Tibial artery (tissue), 4 donors: ENCODE measurements at regions not wholly inside any gene's neighbourhood (a gene's known extent, or its start where the extent isn't known, plus 50 kb on each side); places are given as distances from the start of the nearest gene placed in this dataset.

Source experiments
- DNase-seq, 2 donors: peaks; one replicate each; pipeline ENCODE4 v3.0.0-alpha.2; 2019
- H3K27ac ChIP-seq, 2 donors: fragments of 200-600 bp; sonication (generic) in 1 of 2; 1 replicate in 1 of 2; 2 replicates in 1 of 2; pipeline ENCODE4 v1.5.1; 2018 to 2019; ENCODE audit warnings: mild to moderate bottlenecking in 1 of 2
- H3K27me3 ChIP-seq, 2 donors: fragments of 200-600 bp; sonication (generic) in 1 of 2; one replicate each; pipeline versions ENCODE4 v1.5.1 to v1.6.0; 2016 to 2019
- H3K36me3 ChIP-seq, 3 donors: fragments of 200-600 bp; sonication (generic) in 2 of 3; one replicate each; pipeline ENCODE4 v1.5.1; 2016 to 2019; ENCODE audit warnings: mild to moderate bottlenecking in 2 of 3
- H3K4me1 ChIP-seq, 4 donors: fragments of 200-600 bp; sonication (generic) in 2 of 4; 1 replicate in 3 of 4; 2 replicates in 1 of 4; pipeline ENCODE4 v1.5.1; 2016 to 2019
- H3K4me3 ChIP-seq, 2 donors: fragments of 200-600 bp; sonication (generic) in 1 of 2; 1 replicate in 1 of 2; 2 replicates in 1 of 2; pipeline ENCODE4 v1.5.1; 2018 to 2019; ENCODE audit warnings: mild to moderate bottlenecking in 2 of 2
- H3K9me3 ChIP-seq, 3 donors: fragments of 200-600 bp; sonication (generic) in 1 of 3; one replicate each; pipeline ENCODE4 v1.5.1; 2016 to 2019
- intact Hi-C: fragments of 100-400 bp; cut with DNase I; formaldehyde crosslinking; loops from one replicate; pipeline ENCODE4 v1.15.0; 2023; ENCODE audit warnings: low total_unique reads
- TF ChIP-seq, protein P1 (sequence below), 2 experiments: fragments of 200-600 bp in 1 of 2; fragments of 450-650 bp in 1 of 2; IDR thresholded peaks; one replicate each; pipeline ENCODE4 v1.5.1; 2017 to 2019; ENCODE audit warnings: antibody characterized with exemption in 2 of 2, mild to moderate bottlenecking in 1 of 2, moderate library complexity in 1 of 2

- intact Hi-C loops, result no loop called here
- Histone ChIP-seq H3K9me3 (no peaks in the 10 kb centered on the region), H3K4me3 (no peak overlapping the region), H3K27ac (no peak overlapping the region), H3K27me3 (peaks cover 0 to 18% of the 10 kb centered on the region in 2 donors), H3K4me1 (no peaks in the 10 kb centered on the region), H3K36me3 (no peaks in the 10 kb centered on the region)
- no peak for DNase-seq
- TF ChIP-seq, protein P1, sequence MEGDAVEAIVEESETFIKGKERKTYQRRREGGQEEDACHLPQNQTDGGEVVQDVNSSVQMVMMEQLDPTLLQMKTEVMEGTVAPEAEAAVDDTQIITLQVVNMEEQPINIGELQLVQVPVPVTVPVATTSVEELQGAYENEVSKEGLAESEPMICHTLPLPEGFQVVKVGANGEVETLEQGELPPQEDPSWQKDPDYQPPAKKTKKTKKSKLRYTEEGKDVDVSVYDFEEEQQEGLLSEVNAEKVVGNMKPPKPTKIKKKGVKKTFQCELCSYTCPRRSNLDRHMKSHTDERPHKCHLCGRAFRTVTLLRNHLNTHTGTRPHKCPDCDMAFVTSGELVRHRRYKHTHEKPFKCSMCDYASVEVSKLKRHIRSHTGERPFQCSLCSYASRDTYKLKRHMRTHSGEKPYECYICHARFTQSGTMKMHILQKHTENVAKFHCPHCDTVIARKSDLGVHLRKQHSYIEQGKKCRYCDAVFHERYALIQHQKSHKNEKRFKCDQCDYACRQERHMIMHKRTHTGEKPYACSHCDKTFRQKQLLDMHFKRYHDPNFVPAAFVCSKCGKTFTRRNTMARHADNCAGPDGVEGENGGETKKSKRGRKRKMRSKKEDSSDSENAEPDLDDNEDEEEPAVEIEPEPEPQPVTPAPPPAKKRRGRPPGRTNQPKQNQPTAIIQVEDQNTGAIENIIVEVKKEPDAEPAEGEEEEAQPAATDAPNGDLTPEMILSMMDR (IDR thresholded peaks at IDR 0.05), result no peak
Measured at GRCh38 chr1:5776035-5776550, 216.1 kb downstream of the NPHP4 start.

- intact Hi-C loops, result no loop called here
- Histone ChIP-seq H3K36me3 (no peaks in the 10 kb centered on the region), H3K4me1 (no peaks in the 10 kb centered on the region), H3K9me3 (no peaks in the 10 kb centered on the region), H3K4me3 (no peak overlapping the region), H3K27me3 (peaks cover 0 to 29% of the 10 kb centered on the region in 2 donors), H3K27ac (no peak overlapping the region)
- TF ChIP-seq, protein P1 (IDR thresholded peaks at IDR 0.05), result no peak
- DNase-seq, result no peak
Measured at GRCh38 chr1:5774019-5774418, 218.2 kb downstream of the NPHP4 start.

DNA sequence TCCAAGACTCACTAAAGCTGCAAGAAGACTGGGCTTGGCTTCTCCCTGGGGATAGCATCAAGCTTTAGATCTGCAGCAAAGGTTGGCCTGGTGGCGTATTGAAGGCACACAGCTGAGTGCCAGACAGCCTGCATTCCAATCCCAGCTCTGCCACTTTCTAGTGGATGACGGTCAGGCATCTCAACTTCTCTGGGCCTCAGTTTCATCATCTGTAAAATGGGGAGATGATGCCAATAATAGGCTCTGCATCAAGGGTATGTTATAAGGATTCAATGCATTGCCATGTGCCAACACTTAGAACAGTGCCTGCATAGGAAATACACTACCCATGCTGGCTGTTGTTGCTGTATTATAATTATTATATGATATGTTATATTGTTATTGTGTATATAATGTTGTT is 220.4 kb downstream of the NPHP4 start:
- Histone ChIP-seq H3K27ac (no peak overlapping the region), H3K9me3 (no peaks in the 10 kb centered on the region), H3K4me1 (no peaks in the 10 kb centered on the region), H3K27me3 (peaks cover 0 to 49% of the 10 kb centered on the region in 2 donors), H3K36me3 (no peaks in the 10 kb centered on the region), H3K4me3 (no peak overlapping the region)
- TF ChIP-seq, protein P1 (IDR thresholded peaks at IDR 0.05), result no peak
- intact Hi-C loops, result no loop called here
- no peak for DNase-seq

DNA sequence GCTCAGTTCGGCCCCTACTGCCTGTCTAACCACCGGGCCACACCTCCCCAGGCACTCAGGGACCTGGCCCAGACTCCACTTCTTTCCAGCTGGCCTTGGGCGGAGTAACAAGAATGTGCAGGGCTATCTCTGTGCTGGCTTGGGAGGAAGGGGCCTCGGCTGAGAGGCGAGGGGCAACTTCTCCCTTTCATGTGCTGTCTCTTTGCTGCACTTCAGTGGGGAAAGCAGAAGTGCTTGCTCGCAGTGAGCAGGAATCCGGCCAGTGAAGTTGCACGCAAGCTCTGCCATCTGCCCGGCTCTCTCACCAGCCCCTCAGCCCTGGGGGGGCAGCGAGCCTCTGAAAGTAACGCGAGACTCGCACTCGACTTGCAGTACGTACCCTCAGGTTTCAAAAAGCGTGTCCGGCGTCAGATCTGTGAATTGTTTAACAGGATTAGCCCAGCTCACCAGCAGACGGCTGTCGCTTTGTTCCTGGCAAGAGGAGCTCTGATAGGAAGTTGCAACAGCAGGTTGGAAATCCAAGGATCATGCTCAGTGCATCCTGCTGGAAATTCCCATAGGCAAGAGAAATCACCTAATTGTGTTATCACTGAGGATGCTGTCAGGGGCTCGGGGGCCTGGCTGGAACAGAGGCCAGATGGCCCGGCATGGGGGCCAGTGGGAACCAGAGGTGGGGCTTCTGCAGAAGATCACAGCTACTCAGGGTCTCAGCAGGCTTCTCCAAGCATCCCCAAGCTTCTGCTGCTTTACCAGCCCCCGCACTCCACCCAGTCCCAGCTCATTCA is 221.1 kb downstream of the NPHP4 start:
- H3K4me3 ChIP-seq, result no peak overlapping the region
- no peaks in the 10 kb centered on the region for H3K36me3 ChIP-seq
- peaks cover 0 to 55% of the 10 kb centered on the region in 2 donors for H3K27me3 ChIP-seq
- H3K27ac ChIP-seq, result no peak overlapping the region
- H3K4me1 ChIP-seq, result no peaks in the 10 kb centered on the region
- no peak for DNase-seq
- no peaks in the 10 kb centered on the region for H3K9me3 ChIP-seq
- intact Hi-C loops, result no loop called here
- TF ChIP-seq, protein P1 (IDR thresholded peaks at IDR 0.05), result no peak

DNA sequence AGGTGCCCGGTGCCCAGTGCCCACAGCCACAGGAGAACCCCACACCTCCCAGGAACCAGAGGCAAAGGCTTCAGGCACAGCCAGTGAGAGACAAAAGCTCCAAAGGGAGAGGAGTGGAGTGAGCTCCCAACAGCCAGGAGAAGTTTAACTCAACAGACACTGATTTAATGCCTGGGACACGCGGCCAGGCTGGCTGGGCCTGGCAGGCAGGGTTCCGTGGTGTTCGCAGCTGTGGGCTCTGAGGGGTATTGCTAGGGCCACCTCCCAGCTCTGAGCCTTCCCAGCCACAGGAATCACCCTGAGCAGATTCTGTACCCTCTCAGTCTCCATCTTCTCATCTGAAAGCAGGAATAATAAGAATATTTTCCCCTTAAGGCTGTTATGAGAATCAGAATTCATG is 222.5 kb downstream of the NPHP4 start:
- DNase-seq, result no peak
- H3K4me1 ChIP-seq, result no peaks in the 10 kb centered on the region
- intact Hi-C loops, result no loop called here
- no peaks in the 10 kb centered on the region for H3K9me3 ChIP-seq
- H3K27ac ChIP-seq, result no peak overlapping the region
- no peaks in the 10 kb centered on the region for H3K36me3 ChIP-seq
- TF ChIP-seq, protein P1 (IDR thresholded peaks at IDR 0.05), result no peak
- peaks cover 0 to 63% of the 10 kb centered on the region in 2 donors for H3K27me3 ChIP-seq
- H3K4me3 ChIP-seq, result no peak overlapping the region
